HEK293T (cell line): ENCODE measurements at regions not wholly inside any gene's neighbourhood (a gene's known extent, or its start where the extent isn't known, plus 50 kb on each side); places are given as distances from the start of the nearest gene placed in this dataset.

Experiments
- BHLHE40 ChIP-seq: fragments of 450-650 bp; IDR thresholded peaks from 2 replicates; pipeline ENCODE4 v1.6.1; 2016; ENCODE audit warnings: mild to moderate bottlenecking, moderate library complexity, borderline replicate concordance
- ELF4 ChIP-seq: fragments of 450-650 bp; IDR thresholded peaks from 2 replicates; pipeline ENCODE4 v1.6.1; 2017; ENCODE audit warnings: antibody characterized with exemption
- FOXA1 ChIP-seq: fragments of 450-650 bp; IDR thresholded peaks from 2 replicates; pipeline ENCODE4 v1.6.1; 2016; ENCODE audit warnings: mild to moderate bottlenecking
- FOXK2 ChIP-seq: fragments of 450-650 bp; IDR thresholded peaks from 2 replicates; pipeline ENCODE4 v1.6.1; 2016; ENCODE audit warnings: mild to moderate bottlenecking
- L3MBTL2 ChIP-seq: fragments of 450-650 bp; conservative IDR thresholded peaks from 2 replicates; pipeline ENCODE4 v1.6.1; 2016; ENCODE audit warnings: mild to moderate bottlenecking
- SP1 ChIP-seq: fragments of 450-650 bp; IDR thresholded peaks from 2 replicates; pipeline ENCODE4 v1.6.1; 2017
- SUZ12 ChIP-seq: fragments of 450-650 bp; IDR thresholded peaks from 2 replicates; pipeline ENCODE4 v1.6.1; 2016; ENCODE audit warnings: mild to moderate bottlenecking
- ZNF384 ChIP-seq: fragments of 450-650 bp; IDR thresholded peaks from 2 replicates; pipeline ENCODE4 v1.6.1; 2016
- TF ChIP-seq, protein P1 (sequence below): fragments of 450-650 bp; IDR thresholded peaks from 2 replicates; pipeline ENCODE4 v1.6.1; 2016

DNA sequence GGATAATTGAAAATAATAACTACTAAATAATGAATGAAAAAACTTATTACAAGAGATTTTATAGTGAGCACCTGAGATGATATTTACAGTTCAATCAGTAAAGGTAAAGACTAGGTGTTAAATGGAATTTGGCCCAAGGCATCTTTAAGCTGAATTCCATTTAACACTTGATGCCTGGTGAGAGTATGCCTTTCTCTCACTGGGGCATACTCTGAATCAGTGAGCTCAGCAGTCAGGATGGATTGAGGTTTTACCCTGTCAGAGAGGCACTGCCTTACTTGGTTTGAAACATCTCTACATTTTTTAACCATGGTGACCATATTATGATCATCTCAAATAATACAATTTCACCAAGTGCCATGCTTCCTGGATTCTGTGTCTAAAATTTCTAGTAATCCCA, 1416.3 kb downstream of the MAT2B start:
- no peak for TF ChIP-seq FOXA1
- no peak for TF ChIP-seq L3MBTL2
- no peak for TF ChIP-seq SP1
- TF ChIP-seq, protein P1, sequence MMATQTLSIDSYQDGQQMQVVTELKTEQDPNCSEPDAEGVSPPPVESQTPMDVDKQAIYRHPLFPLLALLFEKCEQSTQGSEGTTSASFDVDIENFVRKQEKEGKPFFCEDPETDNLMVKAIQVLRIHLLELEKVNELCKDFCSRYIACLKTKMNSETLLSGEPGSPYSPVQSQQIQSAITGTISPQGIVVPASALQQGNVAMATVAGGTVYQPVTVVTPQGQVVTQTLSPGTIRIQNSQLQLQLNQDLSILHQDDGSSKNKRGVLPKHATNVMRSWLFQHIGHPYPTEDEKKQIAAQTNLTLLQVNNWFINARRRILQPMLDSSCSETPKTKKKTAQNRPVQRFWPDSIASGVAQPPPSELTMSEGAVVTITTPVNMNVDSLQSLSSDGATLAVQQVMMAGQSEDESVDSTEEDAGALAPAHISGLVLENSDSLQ: no peak
- no peak for TF ChIP-seq BHLHE40
- no peak for TF ChIP-seq ZNF384
- TF ChIP-seq SUZ12: no peak
- no peak for TF ChIP-seq FOXK2
- TF ChIP-seq ELF4: no peak
